ENCODE measurements at regions not wholly inside any gene's neighbourhood (a gene's known extent, or its start where the extent isn't known, plus 50 kb on each side); places are given as distances from the start of the nearest gene placed in this dataset.
"Not testable (repeated sequence)": the region's sequence is repeated elsewhere in the genome, so short reads cannot be mapped to it uniquely, and the experiment has no call there.

- H3K36me3 Mint-ChIP-seq (ENCODE audit: unreplicated experiment) = no peaks in the 10 kb centered on the region
- no peak for DNase-seq (ENCODE audit: extremely low spot score, unreplicated experiment)
- H3K27me3 Mint-ChIP-seq (ENCODE audit: unreplicated experiment) = peaks cover 2% of the 10 kb centered on the region
- TF ChIP-seq CTCF (IDR thresholded peaks at IDR 0.05) = no peak
- H3K4me1 Mint-ChIP-seq (ENCODE audit: unreplicated experiment) = no peaks in the 10 kb centered on the region
- H3K27ac Mint-ChIP-seq (ENCODE audit: unreplicated experiment) = no peak overlapping the region
- H3K4me3 Mint-ChIP-seq (ENCODE audit: unreplicated experiment) = no peak overlapping the region
- peaks cover 11% of the 10 kb centered on the region for H3K9me3 Mint-ChIP-seq (ENCODE audit: unreplicated experiment)
Observed at GRCh38 chrX:1903236-1903935, 288.5 kb downstream of the ASMT start.

GRCh38 chrX:1904663-1905218, 289.9 kb downstream of the ASMT start:
- no peaks in the 10 kb centered on the region for H3K4me1 Mint-ChIP-seq (ENCODE audit: unreplicated experiment)
- H3K9me3 Mint-ChIP-seq (ENCODE audit: unreplicated experiment) = peaks cover 4% of the 10 kb centered on the region
- H3K27ac Mint-ChIP-seq (ENCODE audit: unreplicated experiment) = no peak overlapping the region
- H3K36me3 Mint-ChIP-seq (ENCODE audit: unreplicated experiment) = no peaks in the 10 kb centered on the region
- H3K4me3 Mint-ChIP-seq (ENCODE audit: unreplicated experiment) = no peak overlapping the region
- DNase-seq (ENCODE audit: extremely low spot score, unreplicated experiment) = no peak
- no peak for TF ChIP-seq CTCF (IDR thresholded peaks at IDR 0.05)
- peaks cover 3% of the 10 kb centered on the region for H3K27me3 Mint-ChIP-seq (ENCODE audit: unreplicated experiment)

GRCh38 chrX:1906028-1906427, 291.2 kb downstream of the ASMT start:
- Mint-ChIP-seq H3K4me3 (ENCODE audit: unreplicated experiment) (no peak overlapping the region), H3K9me3 (ENCODE audit: unreplicated experiment) (no peaks in the 10 kb centered on the region), H3K4me1 (ENCODE audit: unreplicated experiment) (no peaks in the 10 kb centered on the region), H3K36me3 (ENCODE audit: unreplicated experiment) (no peaks in the 10 kb centered on the region), H3K27me3 (ENCODE audit: unreplicated experiment) (peaks cover 8% of the 10 kb centered on the region), H3K27ac (ENCODE audit: unreplicated experiment) (no peak overlapping the region)
- DNase-seq (ENCODE audit: extremely low spot score, unreplicated experiment) = no peak
- TF ChIP-seq CTCF (IDR thresholded peaks at IDR 0.05) = no peak

- DNase-seq (ENCODE audit: extremely low spot score, unreplicated experiment); H3K9me3 Mint-ChIP-seq (ENCODE audit: unreplicated experiment); H3K4me1 Mint-ChIP-seq (ENCODE audit: unreplicated experiment); H3K4me3 Mint-ChIP-seq (ENCODE audit: unreplicated experiment); H3K36me3 Mint-ChIP-seq (ENCODE audit: unreplicated experiment); H3K27ac Mint-ChIP-seq (ENCODE audit: unreplicated experiment): not testable (repeated sequence)
- peaks cover 14% of the 10 kb centered on the region for H3K27me3 Mint-ChIP-seq (ENCODE audit: unreplicated experiment)
Observed at GRCh38 chrX:1908996-1909395, 294.1 kb downstream of the ASMT start.

DNA sequence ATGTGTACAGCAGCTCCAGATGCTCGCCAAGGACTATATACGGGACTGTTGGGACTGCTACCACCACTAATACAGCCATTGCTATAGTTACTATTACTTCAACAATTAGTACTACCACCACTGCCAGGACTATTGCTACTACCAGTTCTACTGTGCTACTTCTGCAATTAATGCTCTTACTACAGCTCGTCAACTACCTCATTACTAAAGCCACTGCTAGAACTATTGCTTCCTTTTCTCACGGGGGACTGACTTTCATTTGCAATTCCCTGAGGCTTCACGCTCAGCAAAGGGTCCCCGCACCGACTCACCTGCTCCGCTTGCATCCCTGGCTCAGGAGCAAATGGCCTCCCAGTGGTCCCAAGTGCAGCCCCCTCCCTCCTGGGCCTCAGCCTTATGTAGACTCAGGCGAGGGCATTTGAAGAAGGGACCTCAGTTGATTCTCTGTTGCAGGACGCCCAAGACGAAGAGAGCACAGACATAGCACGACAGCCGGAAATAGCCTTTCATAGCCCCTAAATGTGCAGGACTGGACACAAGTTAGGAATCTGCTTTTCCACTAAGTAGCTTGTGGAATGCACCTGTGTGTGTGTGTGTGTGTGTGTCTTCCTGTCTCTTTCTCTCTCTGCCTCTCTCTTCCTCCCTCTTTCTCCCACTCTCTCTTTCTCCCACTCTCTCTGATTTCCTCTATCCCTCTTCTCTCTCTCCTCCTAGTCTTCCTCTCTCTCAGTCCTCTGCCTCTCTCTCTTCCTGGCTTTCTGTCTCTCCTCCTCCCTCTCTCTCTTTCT, 294.8 kb downstream of the ASMT start:
- Mint-ChIP-seq H3K4me1 (ENCODE audit: unreplicated experiment) (no peaks in the 10 kb centered on the region), H3K4me3 (ENCODE audit: unreplicated experiment) (no peak overlapping the region), H3K27ac (ENCODE audit: unreplicated experiment) (no peak overlapping the region), H3K36me3 (ENCODE audit: unreplicated experiment) (no peaks in the 10 kb centered on the region), H3K27me3 (ENCODE audit: unreplicated experiment) (peaks cover 14% of the 10 kb centered on the region), H3K9me3 (ENCODE audit: unreplicated experiment) (no peaks in the 10 kb centered on the region)
- no peak for DNase-seq (ENCODE audit: extremely low spot score, unreplicated experiment)
- TF ChIP-seq CTCF (IDR thresholded peaks at IDR 0.05) = no peak

Measured in osteocyte (in vitro differentiated cells).